Hypothalamus (tissue), 51 donors: ENCODE measurements at regions not wholly inside any gene's neighbourhood (a gene's known extent, or its start where the extent isn't known, plus 50 kb on each side); places are given as distances from the start of the nearest gene placed in this dataset.

Source experiments
- DNase-seq, 51 donors: peaks; one replicate each; lab custom pipeline; 2025; lab: John Stamatoyannopoulos, UW

- no peak for DNase-seq
These were observed 95.7 kb downstream of the VAPA start for GRCh38 chr18:10009321-10010144.

GRCh38 chr18:10010611-10011015, 96.8 kb downstream of the VAPA start:
- DNase-seq, result peak in 26 of 51 donors; percentile 18 to 72 (median 37)

DNA sequence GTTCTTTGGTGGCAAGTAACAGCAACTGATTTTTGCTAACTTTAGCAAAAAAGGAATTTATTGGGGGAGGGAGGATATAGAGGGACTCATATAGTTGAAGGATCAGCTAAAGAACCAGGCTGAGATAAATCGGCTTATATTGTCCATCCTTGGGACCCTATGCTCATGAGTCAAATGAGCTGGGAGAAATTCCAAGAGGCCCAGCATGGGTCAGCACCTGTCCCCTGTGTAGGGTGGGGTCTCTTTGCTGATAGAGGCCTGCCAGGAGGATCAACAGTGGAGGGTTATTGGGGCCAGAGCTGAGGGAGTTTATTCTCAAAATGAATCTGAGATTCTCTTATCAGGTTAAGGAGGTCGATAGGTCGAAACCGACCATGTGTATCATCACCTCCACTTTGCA, 97.2 kb downstream of the VAPA start:
- no peak for DNase-seq

- DNase-seq, result no peak
These were observed 97.9 kb downstream of the VAPA start for GRCh38 chr18:10011751-10012150.

DNA sequence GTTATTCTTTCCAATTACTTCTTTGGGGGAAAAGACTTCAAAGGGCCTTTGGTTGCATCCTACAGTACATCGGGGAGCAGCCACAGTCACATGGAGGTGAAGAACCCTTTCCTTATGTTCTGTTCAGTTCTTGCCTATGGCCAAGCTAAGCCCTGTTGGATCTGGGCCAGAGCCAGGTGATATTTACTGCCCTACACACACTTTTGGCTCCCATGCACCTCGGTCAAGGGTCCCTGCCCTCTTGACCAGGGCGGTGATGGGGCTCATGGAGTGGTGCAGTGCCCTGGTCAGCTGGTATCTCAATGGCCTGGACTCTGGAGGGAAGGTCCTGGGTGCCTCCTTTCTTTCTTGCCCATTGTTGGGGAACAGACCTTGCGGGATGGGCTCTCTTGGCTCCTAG, 98.7 kb downstream of the VAPA start:
- DNase-seq, result no peak

DNA sequence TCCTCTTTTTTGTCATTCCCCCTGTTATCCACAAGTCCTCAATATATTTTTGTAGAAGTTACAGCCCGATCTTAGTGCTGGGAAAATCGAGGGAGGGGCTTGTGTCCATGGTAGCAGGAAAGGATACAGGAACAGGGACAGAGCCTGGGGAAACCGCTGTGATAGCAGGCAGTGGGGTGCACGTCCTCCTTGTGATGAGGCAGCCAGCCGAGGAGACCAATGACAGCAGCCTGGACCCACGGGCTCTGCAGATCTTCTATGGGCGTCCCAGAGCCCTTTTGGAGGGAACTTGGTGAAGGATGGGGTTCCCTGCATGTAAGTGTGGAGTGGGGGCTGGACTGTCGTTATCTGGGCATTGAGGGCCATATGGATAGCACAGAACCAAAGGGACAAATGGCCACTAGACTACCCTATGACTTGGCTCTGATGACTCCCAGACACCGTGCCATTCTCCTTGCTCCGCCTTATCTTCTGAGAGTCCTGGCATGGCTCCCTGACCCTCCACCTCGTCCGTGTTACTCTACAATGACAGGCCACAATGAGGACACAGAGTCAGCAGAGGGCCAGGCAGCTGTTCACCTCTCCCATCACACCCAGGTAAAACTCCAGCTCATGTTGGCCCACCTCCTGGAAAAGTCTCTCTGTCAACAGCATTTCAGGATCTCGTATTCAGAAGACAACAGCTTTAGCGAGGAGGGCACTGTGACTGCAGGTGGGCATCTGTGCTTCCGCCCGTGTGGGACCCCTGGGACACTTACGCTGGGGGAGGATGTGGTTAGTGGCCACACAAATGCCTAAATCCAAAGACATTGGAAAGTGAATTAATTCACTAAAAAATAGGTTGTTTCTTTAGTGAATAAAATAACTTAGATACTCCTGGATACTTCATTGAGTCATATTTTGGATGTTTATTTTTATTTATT, 100.1 kb downstream of the VAPA start:
- DNase-seq, result no peak

GRCh38 chr18:10015288-10015701, 101.5 kb downstream of the VAPA start:
- no peak for DNase-seq

GRCh38 chr18:10015941-10016819, 102.4 kb downstream of the VAPA start:
- DNase-seq, result peak in 2 of 51 donors; percentile 8 to 19

DNA sequence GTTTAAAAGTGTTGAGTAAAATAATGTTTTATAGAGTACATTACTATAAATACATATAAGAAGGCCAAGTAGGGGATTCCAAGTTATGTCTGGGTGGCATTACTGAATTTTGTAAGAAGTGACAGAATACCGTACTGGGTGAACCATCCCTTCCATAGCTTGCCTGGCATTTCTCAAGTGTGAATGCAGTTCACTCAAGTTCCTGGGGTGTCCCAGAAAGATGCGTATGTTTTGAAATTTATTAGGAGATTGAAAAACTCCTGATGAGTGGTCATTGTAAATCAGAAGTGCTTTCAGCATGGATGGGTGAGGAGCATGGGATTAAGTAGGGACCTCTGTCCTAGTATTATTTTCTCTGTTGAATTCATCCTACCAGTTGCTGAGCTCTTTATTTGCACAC, 103.2 kb downstream of the VAPA start:
- DNase-seq, result no peak

GRCh38 chr18:10018289-10018688, 104.5 kb downstream of the VAPA start:
- no peak for DNase-seq

DNA sequence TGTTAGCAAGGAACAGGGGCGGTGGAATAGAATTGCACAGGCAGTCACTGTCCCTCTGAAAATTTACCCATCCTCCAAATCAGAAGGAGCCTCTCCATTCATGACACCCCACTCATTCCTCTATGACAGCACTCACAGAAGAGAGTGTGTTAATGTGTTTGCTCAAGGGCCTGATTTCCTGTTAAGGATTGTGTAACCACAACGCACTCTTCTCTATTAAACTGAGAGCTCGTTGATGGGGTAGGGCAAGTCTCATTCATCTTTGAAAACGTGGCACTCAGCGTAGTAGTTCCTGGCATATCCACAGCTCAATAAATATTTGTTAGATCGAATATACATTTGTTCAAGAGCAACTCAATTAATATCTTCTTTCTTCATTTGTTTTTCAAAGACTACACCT, 106.4 kb downstream of the VAPA start:
- no peak for DNase-seq

DNA sequence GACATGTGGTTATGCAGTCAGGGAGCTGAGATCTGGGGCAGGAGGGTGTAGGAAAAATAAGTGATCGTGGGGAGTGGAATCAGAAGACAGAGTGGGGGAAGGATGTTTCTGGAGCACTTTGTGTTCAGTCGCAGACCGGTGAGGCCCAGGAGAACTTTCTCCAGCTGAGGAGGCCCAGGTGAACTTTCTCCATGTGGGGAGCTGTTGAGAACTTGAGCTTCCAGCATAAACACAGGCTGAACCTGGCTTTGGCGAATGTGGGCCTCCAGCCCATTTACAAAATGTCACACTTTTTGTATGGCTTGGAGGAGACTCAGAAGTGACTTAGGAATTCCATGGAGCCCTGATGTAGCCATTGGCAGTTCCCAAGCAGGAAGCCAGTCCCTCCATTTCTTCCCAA, 108.5 kb downstream of the VAPA start:
- no peak for DNase-seq

DNA sequence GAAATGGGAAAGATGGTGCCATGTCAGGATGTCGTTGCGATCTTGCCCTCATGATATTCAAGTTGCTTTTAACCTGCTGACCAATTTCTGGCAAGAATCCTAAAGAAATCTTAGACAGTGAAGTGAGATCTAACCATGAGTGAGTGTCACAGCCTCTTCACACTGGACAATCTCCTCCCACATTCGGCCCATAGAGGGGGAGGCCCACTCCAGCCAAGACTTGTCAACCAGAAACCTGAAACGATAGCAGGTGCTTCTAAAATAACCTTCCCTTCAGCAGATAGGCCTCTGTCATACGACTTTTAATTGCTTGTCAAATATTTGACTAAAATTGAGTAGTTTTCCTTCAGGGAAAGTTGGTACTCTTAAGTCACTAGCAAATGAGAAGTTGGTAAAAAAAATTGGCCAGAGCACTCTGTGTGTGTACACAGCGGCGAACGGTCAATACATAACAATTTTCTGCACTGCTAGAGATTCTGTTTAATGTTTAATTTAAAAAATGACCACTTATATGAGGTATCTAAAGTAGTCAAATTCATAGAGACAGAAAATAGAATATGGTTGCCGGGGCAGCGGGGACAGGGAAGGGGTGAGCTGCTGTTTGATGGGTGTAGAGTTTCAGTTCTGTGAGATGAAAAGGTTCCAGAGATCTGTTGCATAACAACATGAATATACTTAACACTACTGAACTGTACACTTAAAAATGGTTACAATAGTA, 110.2 kb downstream of the VAPA start:
- DNase-seq, result no peak

DNA sequence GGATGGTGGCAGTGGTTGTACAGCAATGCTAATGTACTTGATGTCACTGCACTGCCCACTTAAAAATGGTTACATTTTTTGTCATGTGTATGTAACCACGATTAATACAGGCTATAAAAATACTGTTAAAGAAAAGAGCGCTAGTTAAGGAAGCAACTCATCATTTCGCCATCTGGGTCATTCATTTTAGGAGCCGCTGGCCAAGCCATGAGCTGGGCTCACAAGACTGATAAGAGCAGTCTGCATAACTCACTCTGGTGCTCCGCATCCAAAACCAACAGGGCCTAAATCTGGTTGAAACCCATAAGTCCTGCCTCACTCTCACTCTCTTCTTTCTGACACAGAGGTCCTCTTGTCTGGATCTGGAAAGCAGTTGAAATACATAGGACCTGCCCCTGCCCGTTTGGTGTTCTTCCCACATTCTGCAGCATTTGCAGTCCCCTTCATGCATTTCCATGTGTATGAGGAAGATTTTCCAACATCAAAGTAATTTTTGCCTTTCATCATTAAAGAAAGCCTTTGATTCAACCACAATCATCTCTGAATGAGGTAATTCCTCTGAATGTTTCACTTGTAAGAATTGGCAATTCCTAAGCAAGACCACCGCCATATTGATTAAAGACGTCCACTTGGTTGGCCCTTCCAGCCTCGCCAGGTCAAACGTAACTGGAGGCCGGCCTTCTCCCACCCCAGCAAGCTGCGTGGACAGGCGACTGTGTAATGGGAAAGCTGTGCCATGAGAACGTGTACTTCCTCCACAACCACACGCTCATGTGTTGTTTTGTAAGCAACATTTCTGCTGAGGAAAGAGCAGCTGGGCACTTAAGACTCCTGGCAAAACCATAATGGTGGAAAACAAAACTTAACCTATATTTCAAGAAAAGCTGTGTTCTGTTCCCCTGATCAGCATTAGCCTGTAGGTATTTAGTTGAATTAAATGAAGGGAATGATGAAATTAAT, 112.2 kb downstream of the VAPA start:
- DNase-seq, result no peak

DNA sequence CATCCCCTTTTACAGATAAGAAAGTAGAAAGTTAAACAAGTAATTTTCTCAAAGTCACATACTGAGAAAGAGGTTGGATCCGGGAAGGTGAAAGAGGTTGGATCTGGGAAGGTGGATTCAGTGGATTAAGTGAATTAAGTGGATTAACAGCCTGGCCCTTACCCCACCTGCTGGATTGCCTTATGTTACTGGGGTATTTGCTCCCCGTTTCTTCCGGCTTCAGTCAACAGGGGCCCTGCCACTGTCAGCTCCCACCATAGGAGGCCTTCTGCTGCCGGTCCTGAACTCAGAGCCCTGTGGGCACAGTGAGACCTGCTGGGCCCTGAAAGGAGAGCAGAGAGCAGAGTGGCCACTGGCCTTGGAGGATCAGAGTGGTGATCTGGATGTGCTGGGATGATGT, 113.2 kb downstream of the VAPA start:
- no peak for DNase-seq

GRCh38 chr18:10027461-10027860, 113.6 kb downstream of the VAPA start:
- DNase-seq, result no peak

GRCh38 chr18:10029711-10030110, 115.9 kb downstream of the VAPA start:
- DNase-seq, result no peak

GRCh38 chr18:10030816-10031541, 117.2 kb downstream of the VAPA start:
- no peak for DNase-seq
